Mammary epithelial cell (primary cell): ENCODE measurements at regions not wholly inside any gene's neighbourhood (a gene's known extent, or its start where the extent isn't known, plus 50 kb on each side); places are given as distances from the start of the nearest gene placed in this dataset.

Experiments used
- CTCF ChIP-seq, 2 donors: IDR thresholded peaks in 1 of 2; conservative IDR thresholded peaks in 1 of 2; 2 replicates each; pipeline ENCODE4 v1.5.1; 2011 to 2012; ENCODE audit warnings: inconsistent platforms in 2 of 2, low read length in 2 of 2, mild to moderate bottlenecking in 2 of 2, control low read depth in 1 of 2, low read depth in 1 of 2; ENCODE audit not compliant: insufficient read depth in 1 of 2; ENCODE audit errors: extremely low read depth in 1 of 2
- EZH2 ChIP-seq: IDR thresholded peaks from 2 replicates; pipeline ENCODE4 v1.6.1; 2012; ENCODE audit warnings: low read length, inconsistent platforms, borderline replicate concordance

GRCh38 chr2:155715705-155716104 lies 616.8 kb downstream of the NR4A2 start:
- TF ChIP-seq EZH2: no peak
- no peak for TF ChIP-seq CTCF (conservative IDR thresholded peaks at IDR 0.05 in 1 of 2, IDR thresholded peaks at IDR 0.05 in 1 of 2; ENCODE audit: extremely low read depth in 1 of 2, insufficient read depth in 1 of 2, low read depth in 1 of 2, low read length in 2 of 2)
